ENCODE measurements at regions not wholly inside any gene's neighbourhood (a gene's known extent, or its start where the extent isn't known, plus 50 kb on each side); places are given as distances from the start of the nearest gene placed in this dataset.
"Not testable (repeated sequence)": the region's sequence is repeated elsewhere in the genome, so short reads cannot be mapped to it uniquely, and the experiment has no call there.

- ChIA-PET POLR2A (no interaction called here), CTCF (no interaction called here)
- Histone ChIP-seq H3K27me3 (replicated peaks in 1 of 2; ENCODE audit: control insufficient read depth in 2 of 2, extremely low read depth in 1 of 2, insufficient read depth in 2 of 2, low read length in 1 of 2) (no peaks in the 10 kb centered on the region), H3K36me3 (ENCODE audit: control insufficient read depth in 2 of 2, extremely low read depth in 1 of 2, insufficient read depth in 1 of 2, low read length in 1 of 2) (no peaks in the 10 kb centered on the region), H3K4me3 (ENCODE audit: control insufficient read depth in 1 of 2, extremely low read depth in 1 of 2, low read length in 1 of 2) (no peak overlapping the region), H3K9me3 (no peaks in the 10 kb centered on the region), H3K4me1 (ENCODE audit: control insufficient read depth in 1 of 2, extremely low read depth in 1 of 2, insufficient read depth in 2 of 2, low read length in 2 of 2) (no peaks in the 10 kb centered on the region), H3K27ac (ENCODE audit: low read length) (no peak overlapping the region)
- ATAC-seq (replicated peaks in 1 of 4) (no peak), DNase-seq (no peak)
- Mint-ChIP-seq H3K27me3 (no peaks in the 10 kb centered on the region), H3K9me3 (peaks cover 7 to 24% (median 16%) of the 10 kb centered on the region in 3 donors), H3K4me3 (no peak overlapping the region), H3K27ac (no peak overlapping the region), H3K36me3 (no peaks in the 10 kb centered on the region), H3K4me1 (no peaks in the 10 kb centered on the region)
Measured at GRCh38 chr5:125251703-125252102, 505.3 kb upstream of the ZNF608 start.

GRCh38 chr5:125253634-125254033 is 507.2 kb upstream of the ZNF608 start:
- H3K4me3 ChIP-seq (ENCODE audit: control insufficient read depth in 1 of 2, extremely low read depth in 1 of 2, low read length in 1 of 2); H3K4me3 Mint-ChIP-seq: not testable (repeated sequence)

DNA sequence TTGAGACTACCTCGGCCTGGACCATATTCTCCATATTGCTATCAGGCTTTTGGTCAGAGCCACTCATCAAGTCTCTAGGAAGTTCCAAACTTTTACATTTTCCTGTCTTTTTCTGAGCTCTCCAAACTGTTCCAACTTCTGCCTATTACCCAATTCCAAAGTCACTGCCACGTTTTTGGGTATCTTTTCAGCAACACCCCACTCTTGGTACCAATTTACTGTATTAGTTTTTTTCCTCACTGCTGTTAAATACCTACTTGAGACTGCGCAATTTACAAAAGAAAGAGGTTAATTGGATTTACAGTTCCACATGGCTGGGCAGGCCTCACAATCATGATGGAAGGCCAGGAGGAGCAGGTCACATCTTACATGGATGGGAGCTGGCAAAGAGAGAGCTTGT is 507.8 kb upstream of the ZNF608 start:
- no peaks in the 10 kb centered on the region for H3K4me1 Mint-ChIP-seq
- ChIA-PET CTCF (no interaction called here), POLR2A (no interaction called here)
- no peaks in the 10 kb centered on the region for H3K4me1 ChIP-seq (ENCODE audit: control insufficient read depth in 1 of 2, extremely low read depth in 1 of 2, insufficient read depth in 2 of 2, low read length in 2 of 2)
- H3K9me3 ChIP-seq, result no peaks in the 10 kb centered on the region
- ATAC-seq (replicated peaks in 1 of 4), result no peak
- H3K27me3 ChIP-seq (replicated peaks in 1 of 2; ENCODE audit: control insufficient read depth in 2 of 2, extremely low read depth in 1 of 2, insufficient read depth in 2 of 2, low read length in 1 of 2), result no peaks in the 10 kb centered on the region
- H3K4me3 ChIP-seq (ENCODE audit: control insufficient read depth in 1 of 2, extremely low read depth in 1 of 2, low read length in 1 of 2), result no peak overlapping the region
- H3K27ac Mint-ChIP-seq, result no peak overlapping the region
- H3K27me3 Mint-ChIP-seq, result no peaks in the 10 kb centered on the region
- DNase-seq, result no peak
- H3K27ac ChIP-seq (ENCODE audit: low read length), result no peak overlapping the region
- no peaks in the 10 kb centered on the region for H3K36me3 ChIP-seq (ENCODE audit: control insufficient read depth in 2 of 2, extremely low read depth in 1 of 2, insufficient read depth in 1 of 2, low read length in 1 of 2)
- peaks cover 10 to 24% (median 16%) of the 10 kb centered on the region in 3 donors for H3K9me3 Mint-ChIP-seq
- 45% methylated on average over 1 of the region's 3 CpGs for WGBS (ENCODE audit: insufficient coverage)
- H3K36me3 Mint-ChIP-seq, result no peaks in the 10 kb centered on the region
- H3K4me3 Mint-ChIP-seq, result no peak overlapping the region

More at GRCh38 chr5:125253634-125254033, 507.2 kb upstream of the ZNF608 start:
- H3K4me1 ChIP-seq (ENCODE audit: control insufficient read depth in 1 of 2, extremely low read depth in 1 of 2, insufficient read depth in 2 of 2, low read length in 2 of 2); POLR2A ChIA-PET; H3K27me3 ChIP-seq (replicated peaks in 1 of 2; ENCODE audit: control insufficient read depth in 2 of 2, extremely low read depth in 1 of 2, insufficient read depth in 2 of 2, low read length in 1 of 2); H3K27ac Mint-ChIP-seq; H3K27me3 Mint-ChIP-seq; H3K36me3 Mint-ChIP-seq; DNase-seq; CTCF ChIA-PET; ATAC-seq (replicated peaks in 1 of 4); H3K36me3 ChIP-seq (ENCODE audit: control insufficient read depth in 2 of 2, extremely low read depth in 1 of 2, insufficient read depth in 1 of 2, low read length in 1 of 2); H3K4me1 Mint-ChIP-seq; H3K9me3 ChIP-seq; H3K27ac ChIP-seq (ENCODE audit: low read length): not testable (repeated sequence)
- 79% methylated on average over 5 of the region's 7 CpGs for WGBS (ENCODE audit: insufficient coverage)
- peaks cover 10 to 24% (median 16%) of the 10 kb centered on the region in 3 donors for H3K9me3 Mint-ChIP-seq

- Histone ChIP-seq H3K4me1 (ENCODE audit: control insufficient read depth in 1 of 2, extremely low read depth in 1 of 2, insufficient read depth in 2 of 2, low read length in 2 of 2) (no peaks in the 10 kb centered on the region), H3K27me3 (replicated peaks in 1 of 2; ENCODE audit: control insufficient read depth in 2 of 2, extremely low read depth in 1 of 2, insufficient read depth in 2 of 2, low read length in 1 of 2) (no peaks in the 10 kb centered on the region), H3K4me3 (ENCODE audit: control insufficient read depth in 1 of 2, extremely low read depth in 1 of 2, low read length in 1 of 2) (no peak overlapping the region), H3K9me3 (no peaks in the 10 kb centered on the region), H3K27ac (ENCODE audit: low read length) (no peak overlapping the region), H3K36me3 (ENCODE audit: control insufficient read depth in 2 of 2, extremely low read depth in 1 of 2, insufficient read depth in 1 of 2, low read length in 1 of 2) (no peaks in the 10 kb centered on the region)
- no peak for DNase-seq
- no peak for ATAC-seq (replicated peaks in 1 of 4)
- POLR2A ChIA-PET, result no interaction called here
- Mint-ChIP-seq H3K36me3 (no peaks in the 10 kb centered on the region), H3K27me3 (no peaks in the 10 kb centered on the region), H3K4me1 (no peaks in the 10 kb centered on the region), H3K9me3 (peaks cover 10 to 27% (median 16%) of the 10 kb centered on the region in 3 donors), H3K27ac (no peak overlapping the region), H3K4me3 (no peak overlapping the region)
- 64% methylated on average over 2 of the region's 3 CpGs for WGBS (ENCODE audit: insufficient coverage)
- CTCF ChIA-PET, result no interaction called here
Measured at GRCh38 chr5:125256296-125256695, 509.9 kb upstream of the ZNF608 start.

GRCh38 chr5:125257057-125257972 is 510.9 kb upstream of the ZNF608 start:
- DNase-seq (no peak), ATAC-seq (replicated peaks in 1 of 4) (no peak)
- WGBS (ENCODE audit: insufficient coverage), result no CpG with 5 or more reads among the region's 4 CpGs
- no peak overlapping the region for H3K4me3 ChIP-seq (ENCODE audit: control insufficient read depth in 1 of 2, extremely low read depth in 1 of 2, low read length in 1 of 2)
- Mint-ChIP-seq H3K9me3 (peaks cover 10 to 25% (median 15%) of the 10 kb centered on the region in 3 donors), H3K4me3 (no peak overlapping the region), H3K4me1 (no peaks in the 10 kb centered on the region), H3K27me3 (no peaks in the 10 kb centered on the region), H3K27ac (no peak overlapping the region), H3K36me3 (no peaks in the 10 kb centered on the region)
- no peak overlapping the region for H3K27ac ChIP-seq (ENCODE audit: low read length)
- no peaks in the 10 kb centered on the region for H3K36me3 ChIP-seq (ENCODE audit: control insufficient read depth in 2 of 2, extremely low read depth in 1 of 2, insufficient read depth in 1 of 2, low read length in 1 of 2)
- H3K9me3 ChIP-seq, result no peaks in the 10 kb centered on the region
- CTCF ChIA-PET, result no interaction called here
- H3K27me3 ChIP-seq (replicated peaks in 1 of 2; ENCODE audit: control insufficient read depth in 2 of 2, extremely low read depth in 1 of 2, insufficient read depth in 2 of 2, low read length in 1 of 2), result no peaks in the 10 kb centered on the region
- no peaks in the 10 kb centered on the region for H3K4me1 ChIP-seq (ENCODE audit: control insufficient read depth in 1 of 2, extremely low read depth in 1 of 2, insufficient read depth in 2 of 2, low read length in 2 of 2)
- POLR2A ChIA-PET, result no interaction called here

GRCh38 chr5:125257997-125258396 is 511.6 kb upstream of the ZNF608 start:
- no peaks in the 10 kb centered on the region for H3K27me3 Mint-ChIP-seq
- Histone ChIP-seq H3K27me3 (replicated peaks in 1 of 2; ENCODE audit: control insufficient read depth in 2 of 2, extremely low read depth in 1 of 2, insufficient read depth in 2 of 2, low read length in 1 of 2) (no peaks in the 10 kb centered on the region), H3K4me3 (ENCODE audit: control insufficient read depth in 1 of 2, extremely low read depth in 1 of 2, low read length in 1 of 2) (no peak overlapping the region), H3K4me1 (ENCODE audit: control insufficient read depth in 1 of 2, extremely low read depth in 1 of 2, insufficient read depth in 2 of 2, low read length in 2 of 2) (no peaks in the 10 kb centered on the region), H3K9me3 (no peaks in the 10 kb centered on the region), H3K27ac (ENCODE audit: low read length) (no peak overlapping the region), H3K36me3 (ENCODE audit: control insufficient read depth in 2 of 2, extremely low read depth in 1 of 2, insufficient read depth in 1 of 2, low read length in 1 of 2) (no peaks in the 10 kb centered on the region)
- H3K4me1 Mint-ChIP-seq, result no peaks in the 10 kb centered on the region
- no peak for ATAC-seq (replicated peaks in 1 of 4)
- POLR2A ChIA-PET, result no interaction called here
- no peak for DNase-seq
- CTCF ChIA-PET, result no interaction called here
- H3K4me3 Mint-ChIP-seq, result no peak overlapping the region
- H3K9me3 Mint-ChIP-seq, result peaks cover 10 to 18% (median 12%) of the 10 kb centered on the region in 3 donors
- no peak overlapping the region for H3K27ac Mint-ChIP-seq
- H3K36me3 Mint-ChIP-seq, result no peaks in the 10 kb centered on the region

- H3K36me3 ChIP-seq (ENCODE audit: control insufficient read depth in 2 of 2, extremely low read depth in 1 of 2, insufficient read depth in 1 of 2, low read length in 1 of 2), result no peaks in the 10 kb centered on the region
- Mint-ChIP-seq H3K4me3 (no peak overlapping the region), H3K27ac (no peak overlapping the region), H3K4me1 (no peaks in the 10 kb centered on the region), H3K27me3 (no peaks in the 10 kb centered on the region), H3K9me3 (peaks cover 10 to 17% (median 12%) of the 10 kb centered on the region in 3 donors), H3K36me3 (no peaks in the 10 kb centered on the region)
- WGBS (ENCODE audit: insufficient coverage), result no CpG with 5 or more reads among the region's 2 CpGs
- ChIA-PET POLR2A (no interaction called here), CTCF (no interaction called here)
- H3K27me3 ChIP-seq (replicated peaks in 1 of 2; ENCODE audit: control insufficient read depth in 2 of 2, extremely low read depth in 1 of 2, insufficient read depth in 2 of 2, low read length in 1 of 2), result no peaks in the 10 kb centered on the region
- H3K27ac ChIP-seq (ENCODE audit: low read length), result no peak overlapping the region
- ATAC-seq (replicated peaks in 1 of 4) (no peak), DNase-seq (no peak)
- H3K4me1 ChIP-seq (ENCODE audit: control insufficient read depth in 1 of 2, extremely low read depth in 1 of 2, insufficient read depth in 2 of 2, low read length in 2 of 2), result no peaks in the 10 kb centered on the region
- no peak overlapping the region for H3K4me3 ChIP-seq (ENCODE audit: control insufficient read depth in 1 of 2, extremely low read depth in 1 of 2, low read length in 1 of 2)
- no peaks in the 10 kb centered on the region for H3K9me3 ChIP-seq
Measured at GRCh38 chr5:125258615-125259014, 512.2 kb upstream of the ZNF608 start.

All from T-cell (primary cell).